ENCODE measurements at regions not wholly inside any gene's neighbourhood (a gene's known extent, or its start where the extent isn't known, plus 50 kb on each side); places are given as distances from the start of the nearest gene placed in this dataset.
"Not testable (repeated sequence)": the region's sequence is repeated elsewhere in the genome, so short reads cannot be mapped to it uniquely, and the experiment has no call there.

- H3K4me1 ChIP-seq: peaks cover 0 to 18% of the 10 kb centered on the region in 2 donors
- H3K27me3 ChIP-seq: no peaks in the 10 kb centered on the region
- no peak for DNase-seq (ENCODE audit: low spot score)
- peaks cover 0 to 9% of the 10 kb centered on the region in 2 donors for H3K9me3 ChIP-seq
- H3K36me3 ChIP-seq: no peaks in the 10 kb centered on the region
- H3K27ac ChIP-seq: no peak overlapping the region
- no peak overlapping the region for H3K4me3 ChIP-seq
- TF ChIP-seq CTCF (IDR thresholded peaks at IDR 0.05): no peak
Measured at GRCh38 chr6:170139531-170139930, 151.3 kb downstream of the DLL1 start.

GRCh38 chr6:170139046-170139445 lies 151.8 kb downstream of the DLL1 start:
- peaks cover 0 to 23% of the 10 kb centered on the region in 2 donors for H3K4me1 ChIP-seq
- DNase-seq (ENCODE audit: low spot score); H3K27me3 ChIP-seq; H3K27ac ChIP-seq; H3K9me3 ChIP-seq; H3K36me3 ChIP-seq; H3K4me3 ChIP-seq: not testable (repeated sequence)

- Histone ChIP-seq H3K27me3 (no peaks in the 10 kb centered on the region), H3K4me3 (no peak overlapping the region), H3K4me1 (peaks cover 0 to 29% of the 10 kb centered on the region in 2 donors), H3K9me3 (no peaks in the 10 kb centered on the region), H3K27ac (peak overlapping the region; percentile 61), H3K36me3 (no peaks in the 10 kb centered on the region)
- TF ChIP-seq CTCF (IDR thresholded peaks at IDR 0.05): no peak
- DNase-seq (ENCODE audit: low spot score): no peak
Measured at GRCh38 chr6:170137911-170138910, 152.7 kb downstream of the DLL1 start.

GRCh38 chr6:170137176-170137891 lies 153.5 kb downstream of the DLL1 start:
- Histone ChIP-seq H3K27me3 (no peaks in the 10 kb centered on the region), H3K9me3 (no peaks in the 10 kb centered on the region), H3K4me3 (peak overlapping the region in 1 of 2 donors; percentile 1), H3K36me3 (no peaks in the 10 kb centered on the region), H3K4me1 (peaks cover 0 to 29% of the 10 kb centered on the region in 2 donors), H3K27ac (peak overlapping the region; percentile 61)
- DNase-seq (ENCODE audit: low spot score): no peak
- no peak for TF ChIP-seq CTCF (IDR thresholded peaks at IDR 0.05)

- no peak for TF ChIP-seq CTCF (IDR thresholded peaks at IDR 0.05)
- DNase-seq (ENCODE audit: low spot score): no peak
- no peaks in the 10 kb centered on the region for H3K27me3 ChIP-seq
- H3K9me3 ChIP-seq: no peaks in the 10 kb centered on the region
- peak overlapping the region; percentile 61 for H3K27ac ChIP-seq
- H3K4me3 ChIP-seq: peak overlapping the region in 1 of 2 donors; percentile 13
- H3K36me3 ChIP-seq: no peaks in the 10 kb centered on the region
- peaks cover 0 to 29% of the 10 kb centered on the region in 2 donors for H3K4me1 ChIP-seq
Measured at GRCh38 chr6:170136541-170137175, 154.2 kb downstream of the DLL1 start.
